ENCODE measurements at regions not wholly inside any gene's neighbourhood (a gene's known extent, or its start where the extent isn't known, plus 50 kb on each side); places are given as distances from the start of the nearest gene placed in this dataset.
A peak's percentile ranks its signal among the peaks of the same experiment; 100 is the strongest.
"Not testable (repeated sequence)": the region's sequence is repeated elsewhere in the genome, so short reads cannot be mapped to it uniquely, and the experiment has no call there.

DNA sequence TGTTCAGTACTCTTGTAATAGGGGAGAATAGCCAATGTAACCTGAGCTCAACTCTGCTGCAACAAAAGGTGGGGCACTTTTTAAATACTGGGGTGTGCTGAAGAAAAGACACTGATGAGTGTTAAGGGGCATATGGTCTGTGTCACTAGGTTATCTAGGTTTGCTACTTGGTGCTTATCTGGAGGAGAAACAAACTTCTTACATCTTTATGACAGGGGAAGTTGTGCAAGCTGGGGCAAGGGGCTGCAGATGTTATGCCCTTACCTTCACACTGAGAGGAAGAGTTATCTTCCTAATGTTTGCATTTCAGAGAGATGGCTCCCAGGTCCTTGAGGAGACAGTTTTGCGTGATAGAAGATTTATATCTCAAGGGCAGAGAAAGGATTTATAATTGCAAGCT is 90.9 kb upstream of the PKP2 start:
- no peak for DNase-seq (ENCODE audit: low read depth)
- in situ Hi-C loops (cut with HindIII; ENCODE audit: low pct_unique_long_range_greater_than_20kb, low sequenced_read_pairs): no loop called here

DNA sequence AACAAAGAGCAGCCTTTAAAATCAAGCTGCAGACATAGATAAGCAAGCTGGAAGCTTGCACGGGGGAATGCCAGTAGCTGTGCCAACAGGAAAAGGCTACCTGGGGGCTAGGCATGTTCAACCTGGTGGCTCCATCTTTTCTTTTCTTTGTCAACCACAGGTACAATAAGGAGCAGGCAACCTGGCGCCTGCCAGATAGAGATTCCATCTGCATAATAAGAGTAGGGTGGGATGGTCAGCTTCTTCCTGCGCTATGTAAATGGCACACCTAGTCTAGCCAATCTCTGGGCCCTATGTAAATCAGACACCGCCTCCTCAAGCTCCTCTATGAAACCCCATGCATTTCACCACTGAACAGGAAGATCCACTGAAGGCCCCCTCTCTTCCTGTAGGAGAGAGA is 87.4 kb upstream of the PKP2 start:
- in situ Hi-C loops (cut with HindIII; ENCODE audit: low pct_unique_long_range_greater_than_20kb, low sequenced_read_pairs): no loop called here
- DNase-seq (ENCODE audit: low read depth): peak; percentile 34

- in situ Hi-C loops (cut with HindIII; ENCODE audit: low pct_unique_long_range_greater_than_20kb, low sequenced_read_pairs): no loop called here
- no peak for DNase-seq (ENCODE audit: low read depth)
Measured at GRCh38 chr12:32983332-32983731, 86.8 kb upstream of the PKP2 start.

GRCh38 chr12:32981139-32981538 is 84.6 kb upstream of the PKP2 start:
- no peak for DNase-seq (ENCODE audit: low read depth)
- in situ Hi-C loops (cut with HindIII; ENCODE audit: low pct_unique_long_range_greater_than_20kb, low sequenced_read_pairs): no loop called here

GRCh38 chr12:32975122-32975521 is 78.5 kb upstream of the PKP2 start:
- no peak for DNase-seq (ENCODE audit: low read depth)
- in situ Hi-C loops (cut with HindIII; ENCODE audit: low pct_unique_long_range_greater_than_20kb, low sequenced_read_pairs): no loop called here

- no peak for DNase-seq (ENCODE audit: low read depth)
- in situ Hi-C loops (cut with HindIII; ENCODE audit: low pct_unique_long_range_greater_than_20kb, low sequenced_read_pairs): no loop called here
Measured at GRCh38 chr12:32970465-32971110, 74.0 kb upstream of the PKP2 start.

GRCh38 chr12:32964981-32965585 is 68.5 kb upstream of the PKP2 start:
- in situ Hi-C loops (cut with HindIII; ENCODE audit: low pct_unique_long_range_greater_than_20kb, low sequenced_read_pairs): no loop called here
- no peak for DNase-seq (ENCODE audit: low read depth)

GRCh38 chr12:32956418-32956817 is 59.8 kb upstream of the PKP2 start:
- in situ Hi-C loops (cut with HindIII; ENCODE audit: low pct_unique_long_range_greater_than_20kb, low sequenced_read_pairs); DNase-seq (ENCODE audit: low read depth): not testable (repeated sequence)

GRCh38 chr12:32952681-32953080 is 56.1 kb upstream of the PKP2 start:
- DNase-seq (ENCODE audit: low read depth): no peak
- in situ Hi-C loops (cut with HindIII; ENCODE audit: low pct_unique_long_range_greater_than_20kb, low sequenced_read_pairs): no loop called here

- in situ Hi-C loops (cut with HindIII; ENCODE audit: low pct_unique_long_range_greater_than_20kb, low sequenced_read_pairs): no loop called here
- DNase-seq (ENCODE audit: low read depth): no peak
Measured at GRCh38 chr12:32949815-32950214, 53.2 kb upstream of the PKP2 start.

DNA sequence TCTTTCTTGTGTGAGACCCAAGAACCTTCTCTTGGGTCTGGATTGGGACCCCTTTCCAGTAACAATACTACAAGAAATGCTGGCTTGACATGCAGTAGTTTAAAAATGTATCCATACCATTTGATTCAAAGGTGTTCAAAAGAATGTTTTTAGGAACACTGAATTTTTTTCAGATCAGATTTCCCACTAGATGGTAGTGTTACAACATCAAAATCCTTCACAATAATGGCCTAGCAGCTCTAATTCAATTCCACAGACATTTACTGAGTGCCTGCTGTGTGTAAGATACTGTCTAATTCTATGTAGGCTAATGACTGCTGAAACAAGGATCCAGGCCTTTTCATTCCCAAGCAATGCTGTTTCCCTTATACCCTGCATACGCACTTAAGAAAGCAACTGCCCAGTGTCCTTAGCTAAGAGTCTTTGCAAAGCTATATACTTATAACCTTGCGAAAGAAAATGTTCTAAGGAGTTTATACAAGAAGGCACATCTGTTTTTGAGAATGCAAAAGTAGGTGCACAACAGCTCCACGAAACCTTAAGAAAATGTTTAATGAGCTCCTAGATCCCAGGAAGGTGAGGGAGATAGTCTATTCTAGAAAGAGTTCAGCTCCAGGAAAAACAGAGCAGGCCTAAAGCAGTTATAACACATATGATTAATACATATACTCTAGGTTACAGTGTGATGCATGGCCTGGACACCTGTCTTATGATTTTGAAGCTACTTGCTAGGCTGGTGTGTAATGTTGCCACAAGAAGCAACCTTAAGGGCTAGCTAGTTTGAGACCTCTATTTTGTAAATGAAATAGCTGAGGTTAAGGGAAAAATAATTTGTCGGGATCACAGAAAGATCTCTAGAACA is 50.9 kb upstream of the PKP2 start:
- peak; percentile 26 for DNase-seq (ENCODE audit: low read depth)
- in situ Hi-C loops (cut with HindIII; ENCODE audit: low pct_unique_long_range_greater_than_20kb, low sequenced_read_pairs): no loop called here

DNA sequence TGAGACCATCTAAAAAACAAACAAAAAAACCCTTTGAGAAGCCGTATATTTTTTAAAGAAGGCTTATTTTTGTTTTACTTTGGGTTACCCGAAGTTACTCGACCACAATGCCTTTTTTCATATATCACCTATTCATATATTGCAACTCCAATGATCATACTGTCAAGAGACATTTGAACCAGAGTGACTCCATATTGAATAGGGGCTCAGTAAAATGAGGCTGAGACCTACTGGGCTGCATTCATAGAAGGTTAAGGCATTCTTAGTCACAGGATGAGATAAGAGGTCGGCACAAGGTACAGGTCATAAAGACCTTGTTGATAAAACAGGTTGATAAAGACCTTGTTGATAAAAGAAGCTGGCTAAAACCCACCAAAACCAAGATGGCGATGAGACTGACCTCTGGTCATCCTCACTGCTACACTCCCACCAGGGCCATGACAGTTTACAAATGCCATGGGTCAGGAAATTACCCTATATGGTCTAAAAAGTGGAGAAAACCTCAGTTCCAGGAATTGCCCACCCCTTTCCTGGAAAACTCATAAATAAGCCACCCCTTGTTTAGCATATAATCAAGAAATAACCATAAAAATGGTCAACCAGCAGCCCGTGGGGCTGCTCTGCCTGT is 50.0 kb upstream of the PKP2 start:
- no peak for DNase-seq (ENCODE audit: low read depth)
- in situ Hi-C loops (cut with HindIII; ENCODE audit: low pct_unique_long_range_greater_than_20kb, low sequenced_read_pairs): no loop called here
